ENCODE measurements at regions not wholly inside any gene's neighbourhood (a gene's known extent, or its start where the extent isn't known, plus 50 kb on each side); places are given as distances from the start of the nearest gene placed in this dataset.

GRCh38 chr10:44199267-44199666, 185.6 kb downstream of the CXCL12 start:
- WGBS: 85% methylated on average over 3 of the region's 3 CpGs
- intact Hi-C loops (cut with DNase I): no loop called here
- Histone ChIP-seq H3K9me3 (no peaks in the 10 kb centered on the region), H3K4me1 (replicated peaks) (no peaks in the 10 kb centered on the region), H3K27ac (no peak overlapping the region), H3K4me3 (no peak overlapping the region), H3K27me3 (replicated peaks; ENCODE audit: insufficient read depth) (no peaks in the 10 kb centered on the region), H3K36me3 (no peaks in the 10 kb centered on the region)
- no peak for TF ChIP-seq CTCF (IDR thresholded peaks at IDR 0.05)
- TF ChIP-seq POLR2AphosphoS5 (IDR thresholded peaks at IDR 0.05): no peak
- TF ChIP-seq POLR2A (IDR thresholded peaks at IDR 0.05): no peak
- DNase-seq (ENCODE audit: low spot score): no peak

GRCh38 chr10:44198780-44199097, 186.2 kb downstream of the CXCL12 start:
- Histone ChIP-seq H3K4me3 (no peak overlapping the region), H3K4me1 (replicated peaks) (no peaks in the 10 kb centered on the region), H3K9me3 (no peaks in the 10 kb centered on the region), H3K27ac (no peak overlapping the region), H3K27me3 (replicated peaks; ENCODE audit: insufficient read depth) (no peaks in the 10 kb centered on the region), H3K36me3 (no peaks in the 10 kb centered on the region)
- intact Hi-C loops (cut with DNase I): no loop called here
- WGBS: 40% methylated on average over 4 of the region's 4 CpGs
- DNase-seq (ENCODE audit: low spot score): no peak
- TF ChIP-seq POLR2A (IDR thresholded peaks at IDR 0.05): no peak
- no peak for TF ChIP-seq POLR2AphosphoS5 (IDR thresholded peaks at IDR 0.05)
- TF ChIP-seq CTCF (IDR thresholded peaks at IDR 0.05): no peak

- H3K27ac ChIP-seq: no peak overlapping the region
- no peaks in the 10 kb centered on the region for H3K36me3 ChIP-seq
- intact Hi-C loops (cut with DNase I): no loop called here
- no peak overlapping the region for H3K4me3 ChIP-seq
- no peaks in the 10 kb centered on the region for H3K9me3 ChIP-seq
- H3K4me1 ChIP-seq (replicated peaks): no peaks in the 10 kb centered on the region
- no peak for TF ChIP-seq POLR2AphosphoS5 (IDR thresholded peaks at IDR 0.05)
- no peak for TF ChIP-seq POLR2A (IDR thresholded peaks at IDR 0.05)
- no peak for TF ChIP-seq CTCF (IDR thresholded peaks at IDR 0.05)
- DNase-seq (ENCODE audit: low spot score): no peak
- WGBS: 76% methylated on average over 4 of the region's 4 CpGs
- no peaks in the 10 kb centered on the region for H3K27me3 ChIP-seq (replicated peaks; ENCODE audit: insufficient read depth)
Measured at GRCh38 chr10:44198096-44198779, 186.7 kb downstream of the CXCL12 start.

GRCh38 chr10:44197646-44198045, 187.3 kb downstream of the CXCL12 start:
- H3K36me3 ChIP-seq: no peaks in the 10 kb centered on the region
- no peak overlapping the region for H3K27ac ChIP-seq
- no peaks in the 10 kb centered on the region for H3K4me1 ChIP-seq (replicated peaks)
- no peaks in the 10 kb centered on the region for H3K9me3 ChIP-seq
- no peak for DNase-seq (ENCODE audit: low spot score)
- H3K4me3 ChIP-seq: no peak overlapping the region
- intact Hi-C loops (cut with DNase I): no loop called here
- no peaks in the 10 kb centered on the region for H3K27me3 ChIP-seq (replicated peaks; ENCODE audit: insufficient read depth)
- TF ChIP-seq CTCF (IDR thresholded peaks at IDR 0.05) (no peak), POLR2AphosphoS5 (IDR thresholded peaks at IDR 0.05) (no peak), POLR2A (IDR thresholded peaks at IDR 0.05) (no peak)
- WGBS: 91% methylated on average over 3 of the region's 3 CpGs

GRCh38 chr10:44196336-44196735, 188.6 kb downstream of the CXCL12 start:
- intact Hi-C loops (cut with DNase I): no loop called here
- Histone ChIP-seq H3K4me1 (replicated peaks) (no peaks in the 10 kb centered on the region), H3K9me3 (no peaks in the 10 kb centered on the region), H3K27me3 (replicated peaks; ENCODE audit: insufficient read depth) (no peaks in the 10 kb centered on the region), H3K36me3 (no peaks in the 10 kb centered on the region), H3K4me3 (no peak overlapping the region), H3K27ac (no peak overlapping the region)
- TF ChIP-seq CTCF (IDR thresholded peaks at IDR 0.05) (no peak), POLR2AphosphoS5 (IDR thresholded peaks at IDR 0.05) (no peak), POLR2A (IDR thresholded peaks at IDR 0.05) (no peak)
- WGBS: 95% methylated on average over 5 of the region's 5 CpGs
- DNase-seq (ENCODE audit: low spot score): no peak
